HepG2 (cell line): ENCODE measurements at regions not wholly inside any gene's neighbourhood (a gene's known extent, or its start where the extent isn't known, plus 50 kb on each side); places are given as distances from the start of the nearest gene placed in this dataset.

Experiments used
- ATAC-seq: fragments of 200-7000 bp; cut with Tn5 transposase; 3 replicates; pipeline ENCODE4 v1.9.1; 2020; ENCODE audit warnings: mild to moderate bottlenecking, moderate library complexity
- BruUV-seq: library from RNA; stranded (reverse); fragments of 400-500 nt; replicated peaks from 2 replicates; lab custom pipeline; 2021; lab: Mats Ljungman, UMichigan
- CTCF ChIA-PET: fragments of 300-600 bp; formaldehyde crosslinking; extraction: SDS; loops from one replicate; lab custom pipeline; 2021; ENCODE audit warnings: low total read pairs, inconsistent platforms, low intra/inter-chr PET ratio; lab: Yijun Ruan, JAX
- POLR2A ChIA-PET: fragments of 350-600 bp; sonication (Branson Sonifier 250); formaldehyde crosslinking; loops from one replicate; lab custom pipeline; 2020; ENCODE audit warnings: antibody characterized with exemption, inconsistent platforms; lab: Yijun Ruan, JAX
- DNase-seq: peaks from one replicate; pipeline ENCODE4 v3.0.0-alpha.2; 2015; ENCODE audit warnings: low spot score
- FAIRE-seq: peaks from 3 replicates; lab custom pipeline; 2011; peaks lifted over from hg19 to GRCh38; lab: Jason Lieb, UNC
- H2AFZ ChIP-seq: one replicate; pipeline ENCODE4 v1.6.1; 2011; ENCODE audit warnings: low read length, inconsistent platforms
- H3K27ac ChIP-seq: fragments of 300-600 bp; 3 replicates; pipeline ENCODE4 v1.8.0; 2011; ENCODE audit warnings: mixed run types, mild to moderate bottlenecking, mixed read lengths, low read length, inconsistent platforms; ENCODE audit not compliant: insufficient read depth; ENCODE audit errors: extremely low read length
- H3K27me3 ChIP-seq, 2 experiments: fragments of 200-600 bp in 1 of 2; 2 replicates in 1 of 2; 3 replicates in 1 of 2; pipeline versions ENCODE4 v1.6.0 to v1.8.0; 2011; ENCODE audit warnings: low read length in 2 of 2, mild to moderate bottlenecking in 2 of 2, moderate library complexity in 2 of 2, inconsistent platforms in 1 of 2; ENCODE audit not compliant: insufficient read depth in 2 of 2, control insufficient read depth in 1 of 2
- H3K36me3 ChIP-seq, 2 experiments: fragments of 200-600 bp in 1 of 2; replicated peaks in 1 of 2; 2 replicates in 1 of 2; 3 replicates in 1 of 2; pipeline versions ENCODE4 v1.5.1 to v1.8.0; 2011; ENCODE audit warnings: low read length in 2 of 2, inconsistent platforms in 1 of 2; ENCODE audit not compliant: insufficient read depth in 2 of 2, control insufficient read depth in 1 of 2
- H3K4me1 ChIP-seq: 2 replicates; pipeline ENCODE4 v1.5.1; 2012; ENCODE audit warnings: low read length, inconsistent platforms; ENCODE audit not compliant: insufficient read depth
- H3K4me2 ChIP-seq: 2 replicates; pipeline ENCODE4 v1.6.0; 2011; ENCODE audit warnings: low read depth, low read length, inconsistent platforms
- H3K4me3 ChIP-seq, 3 experiments: fragments of 200-600 bp in 1 of 3; sonication (generic), shearing (Covaris generic) in 1 of 3; replicated peaks in 1 of 3; 2 replicates each; pipeline ENCODE4 v1.5.1; 2011 to 2016; ENCODE audit warnings: low read length in 3 of 3, inconsistent platforms in 2 of 3, low read depth in 2 of 3, mild to moderate bottlenecking in 2 of 3, control low read depth in 1 of 3, mixed read lengths in 1 of 3; ENCODE audit not compliant: insufficient read depth in 1 of 3
- H3K79me2 ChIP-seq: one replicate; pipeline ENCODE4 v1.6.1; 2011; ENCODE audit warnings: low read length, inconsistent platforms; ENCODE audit not compliant: insufficient read depth
- H3K9ac ChIP-seq: 2 replicates; pipeline ENCODE4 v1.6.0; 2011; ENCODE audit warnings: mild to moderate bottlenecking, low read depth, low read length, inconsistent platforms; ENCODE audit not compliant: insufficient read depth
- H3K9me3 ChIP-seq: 2 replicates; pipeline ENCODE4 v1.5.1; 2012; ENCODE audit warnings: mild to moderate bottlenecking, low read length
- H4K20me1 ChIP-seq: 2 replicates; pipeline ENCODE4 v1.6.0; 2011; ENCODE audit warnings: inconsistent platforms, mild to moderate bottlenecking, low read length, moderate library complexity; ENCODE audit not compliant: insufficient read depth
- CHD4 ChIP-seq: fragments of 200-600 bp; sonication (generic); IDR thresholded peaks from 2 replicates; pipeline ENCODE4 v1.7.0; 2017; ENCODE audit warnings: mild to moderate bottlenecking, low read length, borderline replicate concordance
- E2F2 ChIP-seq: sonication (generic); formaldehyde crosslinking; IDR thresholded peaks from 2 replicates; pipeline ENCODE4 v1.4.0; 2020; ENCODE audit warnings: missing genetic modification reagents, borderline replicate concordance
- FOSL1 ChIP-seq: sonication (generic); formaldehyde crosslinking; IDR thresholded peaks from 2 replicates; pipeline ENCODE4 v1.9.0; 2021; ENCODE audit warnings: missing genetic modification reagents, borderline replicate concordance
- HNF1A ChIP-seq, 2 experiments: sonication (generic) in 1 of 2; formaldehyde crosslinking in 1 of 2; IDR thresholded peaks; 2 replicates each; pipeline versions ENCODE4 v1.4.0 to v1.6.1; 2016 to 2020; ENCODE audit warnings: borderline replicate concordance in 1 of 2, low read depth in 1 of 2, mild to moderate bottlenecking in 1 of 2, missing genetic modification reagents in 1 of 2
- NFAT5 ChIP-seq: sonication (generic); formaldehyde crosslinking; IDR thresholded peaks from 2 replicates; pipeline ENCODE4 v1.4.0; 2020; ENCODE audit warnings: missing genetic modification reagents
- NKX3-1 ChIP-seq: sonication (generic); formaldehyde crosslinking; IDR thresholded peaks from 2 replicates; pipeline ENCODE4 v1.5.0; 2020; ENCODE audit warnings: missing genetic modification reagents
- ONECUT2 ChIP-seq: sonication (generic); formaldehyde crosslinking; IDR thresholded peaks from 2 replicates; pipeline ENCODE4 v1.4.0; 2020; ENCODE audit warnings: missing genetic modification reagents
- RBFOX2 ChIP-seq: fragments of 200-400 bp; formaldehyde crosslinking; IDR thresholded peaks from 2 replicates; pipeline ENCODE4 v1.6.1; 2017; ENCODE audit warnings: low read depth, mild to moderate bottlenecking, low read length
- RFX1 ChIP-seq: fragments of 450-650 bp; IDR thresholded peaks from 2 replicates; pipeline ENCODE4 v1.6.1; 2017
- TEF ChIP-seq: sonication (generic); formaldehyde crosslinking; IDR thresholded peaks from 2 replicates; pipeline ENCODE4 v1.5.0; 2020; ENCODE audit warnings: missing genetic modification reagents
- ZNF274 ChIP-seq: sonication (generic); formaldehyde crosslinking; IDR thresholded peaks from 2 replicates; pipeline ENCODE4 v1.5.1; 2020; ENCODE audit warnings: mild to moderate bottlenecking, missing genetic modification reagents
- ZNF329 ChIP-seq: sonication (generic); formaldehyde crosslinking; IDR thresholded peaks from 2 replicates; pipeline ENCODE4 v1.9.0; 2021; ENCODE audit warnings: low read depth, mild to moderate bottlenecking, missing genetic modification reagents
- ZNF331 ChIP-seq: sonication (generic); formaldehyde crosslinking; IDR thresholded peaks from 2 replicates; pipeline ENCODE4 v1.4.0; 2020; ENCODE audit warnings: missing genetic modification reagents
- ZNF678 ChIP-seq: sonication (generic); formaldehyde crosslinking; IDR thresholded peaks from 2 replicates; pipeline ENCODE4 v1.4.0; 2020; ENCODE audit warnings: mild to moderate bottlenecking, missing genetic modification reagents
- ZNF792 ChIP-seq: IDR thresholded peaks from 2 replicates; pipeline ENCODE4 v1.6.1; 2016
- WGBS: methylation state at CpG from one replicate; pipeline ENCODE4 v1.1.6; 2017; ENCODE audit warnings: low lambda C conversion rate; 5-methylcytosine and 5-hydroxymethylcytosine counted together
- in situ Hi-C: cut with HindIII; loops from 2 replicates; pipeline ENCODE4 v1.10.0; 2017; ENCODE audit warnings: low pct_unique_long_range_greater_than_20kb; ENCODE audit not compliant: extremely low pct_ligation_motif_present
- intact Hi-C: fragments of 100-400 bp; cut with micrococcal nuclease; formaldehyde crosslinking; loops from one replicate; pipeline ENCODE4 v1.10.0; 2022; ENCODE audit not compliant: unreplicated experiment

- POLR2A ChIA-PET: no interaction called here
- H3K4me1 ChIP-seq: 0 out of 2 replicates have a peak, but pooled peaks cover 14% of the 10 kb centered on the region
- ATAC-seq (no peak), FAIRE-seq (no peak), DNase-seq (no peak)
- intact Hi-C loops: no loop called here
- H3K79me2 ChIP-seq: no peaks in the 10 kb centered on the region
- no peaks in the 10 kb centered on the region for H3K27me3 ChIP-seq
- H3K4me3 ChIP-seq: no peak overlapping the region
- H4K20me1 ChIP-seq: no peaks in the 10 kb centered on the region
- BruUV-seq: no TSS peak
- no peaks in the 10 kb centered on the region for H3K9me3 ChIP-seq
- no peak overlapping the region for H3K9ac ChIP-seq
- H3K27ac ChIP-seq: no peak overlapping the region
- in situ Hi-C loops: no loop called here
- no peaks in the 10 kb centered on the region for H3K36me3 ChIP-seq
- no peak for TF ChIP-seq NKX3-1 (CRISPR knock-in tag)
- TF ChIP-seq ZNF331: no peak
- no peak for TF ChIP-seq ZNF274 (CRISPR knock-in tag)
- TF ChIP-seq HNF1A (IDR thresholded peaks at IDR 0.05; ENCODE audit: low read depth): no peak
- TF ChIP-seq HNF1A (CRISPR knock-in tag; IDR thresholded peaks at IDR 0.05; ENCODE audit: borderline replicate concordance): no peak
- TF ChIP-seq CHD4: no peak
- no peak for TF ChIP-seq ZNF329 (CRISPR knock-in tag)
- no peak for TF ChIP-seq RBFOX2
- no peak for TF ChIP-seq ONECUT2 (CRISPR knock-in tag)
- TF ChIP-seq RFX1: no peak
- TF ChIP-seq E2F2 (CRISPR knock-in tag): no peak
- no peak for TF ChIP-seq ZNF792 (CRISPR knock-in tag)
- TF ChIP-seq FOSL1 (CRISPR knock-in tag): no peak
- TF ChIP-seq TEF (CRISPR knock-in tag): no peak
- TF ChIP-seq ZNF678 (CRISPR knock-in tag): no peak
- no peak for TF ChIP-seq NFAT5 (CRISPR knock-in tag)
- TF ChIP-seq, all 625 proteins: peak for 0
- Histone ChIP-seq H2AFZ (no peak overlapping the region), H3K4me2 (no peak overlapping the region)
- CTCF ChIA-PET: no interaction called here
- 96% methylated on average over 3 of the region's 3 CpGs for WGBS
These were observed 173.2 kb upstream of the ELL2 start for GRCh38 chr5:96134886-96135285.
